ENCODE measurements at regions not wholly inside any gene's neighbourhood (a gene's known extent, or its start where the extent isn't known, plus 50 kb on each side); places are given as distances from the start of the nearest gene placed in this dataset.

GRCh38 chr3:110133971-110134370, 796.6 kb upstream of the DPPA4 start:
- no peak for TF ChIP-seq TEAD4 (IDR thresholded peaks at IDR 0.05)
- no peak for TF ChIP-seq CREB1 (IDR thresholded peaks at IDR 0.05; ENCODE audit: low read depth)
- no peak for TF ChIP-seq REST (IDR thresholded peaks at IDR 0.05; ENCODE audit: low read depth)
- no peak for TF ChIP-seq EP300 (IDR thresholded peaks at IDR 0.05; ENCODE audit: borderline replicate concordance)
- no peak for TF ChIP-seq USF1 (IDR thresholded peaks at IDR 0.05)
- no peak for TF ChIP-seq TAF1 (IDR thresholded peaks at IDR 0.05; ENCODE audit: low read depth)
- TF ChIP-seq NFIC (IDR thresholded peaks at IDR 0.05): no peak
- TF ChIP-seq TCF12 (IDR thresholded peaks at IDR 0.05; ENCODE audit: low read depth): no peak
- no peak for TF ChIP-seq EGR1 (IDR thresholded peaks at IDR 0.05)

Measured in Ishikawa (cell line).